ENCODE measurements at regions not wholly inside any gene's neighbourhood (a gene's known extent, or its start where the extent isn't known, plus 50 kb on each side); places are given as distances from the start of the nearest gene placed in this dataset.

GRCh38 chr11:92625894-92626293, 343.6 kb upstream of the MTNR1B start:
- Histone ChIP-seq H3K9me2 (no peaks in the 10 kb centered on the region), H4K20me1 (ENCODE audit: insufficient read depth) (no peaks in the 10 kb centered on the region), H3K9ac (no peak overlapping the region), H3K27ac (ENCODE audit: low read depth in 2 of 2, low read length in 1 of 2) (no peak overlapping the region), H3K79me2 (ENCODE audit: insufficient read depth) (no peaks in the 10 kb centered on the region), H3F3A (replicated peaks; ENCODE audit: insufficient read depth) (peaks cover 18% of the 10 kb centered on the region), H3K36me3 (replicated peaks in 1 of 2; ENCODE audit: control insufficient read depth in 1 of 2, insufficient read depth in 2 of 2, low read length in 1 of 2) (no peaks in the 10 kb centered on the region), H3K9me3 (no peaks in the 10 kb centered on the region), H3K4me2 (no peak overlapping the region; the same call in 1 of the 2 replicates), H3K27me3 (ENCODE audit: insufficient read depth) (no peaks in the 10 kb centered on the region), H3K4me3 (ENCODE audit: low read depth in 2 of 2, low read length in 1 of 2) (no peak overlapping the region), H2AFZ (ENCODE audit: low read depth) (no peak overlapping the region), H3K4me1 (ENCODE audit: control insufficient read depth in 1 of 2, insufficient read depth in 2 of 2, low read depth in 1 of 2, low read length in 1 of 2) (peaks cover 0 to 28% of the 10 kb centered on the region in 2 experiments; a peak in 1 of 4 replicates)
- no peak for DNase-seq
- ChIA-PET CTCF (interaction anchor here (1.1 kb wide), 1 partner anchor 22 kb away, joined by 3 read pairs; no protein-coding TSS in a partner anchor), POLR2A (no interaction called here)
- WGBS (ENCODE audit: low lambda C conversion rate) = 42% methylated on average over 1 of the region's 1 CpG
- TF ChIP-seq JUND (IDR thresholded peaks at IDR 0.05) (no peak), IRF3 (IDR thresholded peaks at IDR 0.05; ENCODE audit: low read depth, low read length) (no peak), MAX (IDR thresholded peaks at IDR 0.05; ENCODE audit: low read depth) (no peak), REST (IDR thresholded peaks at IDR 0.05; ENCODE audit: low read depth, low read length) (no peak), POLR2AphosphoS5 (IDR thresholded peaks at IDR 0.05; ENCODE audit: low read depth, low read length) (no peak), RAD21 (IDR thresholded peaks at IDR 0.05; ENCODE audit: low read length) (no peak), TEAD4 (IDR thresholded peaks at IDR 0.05; ENCODE audit: borderline replicate concordance, insufficient read depth) (no peak), TCF12 (IDR thresholded peaks at IDR 0.05) (no peak), ELF1 (IDR thresholded peaks at IDR 0.05) (no peak), ZBTB33 (IDR thresholded peaks at IDR 0.05; ENCODE audit: borderline replicate concordance, low read depth) (no peak), GATA2 (CRISPR knock-in tag; IDR thresholded peaks at IDR 0.05) (no peak)

All from SK-N-SH (cell line).